HCT116 (cell line): ENCODE measurements at regions not wholly inside any gene's neighbourhood (a gene's known extent, or its start where the extent isn't known, plus 50 kb on each side); places are given as distances from the start of the nearest gene placed in this dataset.

Experiments used
- ATAC-seq: fragments of 200-7000 bp; cut with Tn5 transposase; 2 replicates; pipeline ENCODE4 v1.9.1; 2020; ENCODE audit warnings: mild to moderate bottlenecking, moderate library complexity
- BruUV-seq: library from RNA; stranded (reverse); fragments of 400-500 nt; replicated peaks from 2 replicates; lab custom pipeline; 2021; lab: Mats Ljungman, UMichigan
- CTCF ChIA-PET: fragments of 300-600 bp; sonication (Branson Sonifier 250); formaldehyde crosslinking; loops from one replicate; lab custom pipeline; 2021; ENCODE audit warnings: antibody characterized with exemption; lab: Charles Lee
- POLR2A ChIA-PET: fragments of 300-600, 350-600 bp; sonication (Branson Sonifier 250); formaldehyde crosslinking; loops from one replicate; lab custom pipeline; 2021; ENCODE audit warnings: antibody characterized with exemption; lab: Charles Lee
- RAD21 ChIA-PET, 2 experiments: fragments of 300-600 bp; sonication (Branson Sonifier 250); formaldehyde crosslinking; loops; one replicate each; lab custom pipeline; 2023; ENCODE audit warnings: low total read pairs in 2 of 2; ENCODE audit not compliant: uncharacterized antibody in 2 of 2, unreplicated experiment in 2 of 2, low non-redundant PET in 1 of 2; lab: Charles Lee
- DNase-seq: peaks from one replicate; pipeline ENCODE4 v3.0.0-alpha.2; 2010; ENCODE audit warnings: low read depth, low spot score
- H2AFZ ChIP-seq: fragments of 200-600 bp; shearing (Covaris generic), sonication (generic); 2 replicates; pipeline ENCODE4 v1.6.1; 2017; ENCODE audit warnings: low read depth, mixed run types, mixed read lengths, antibody characterized with exemption, low read length; ENCODE audit not compliant: poor library complexity, severe bottlenecking
- H3K27ac ChIP-seq: 2 replicates; pipeline ENCODE4 v1.5.1; 2012; ENCODE audit warnings: low read depth, low read length
- H3K27me3 ChIP-seq: fragments of 200-600 bp; sonication (generic); 2 replicates; pipeline ENCODE4 v1.6.1; 2016; ENCODE audit warnings: mixed run types, low read length, mixed read lengths; ENCODE audit not compliant: insufficient read depth
- H3K36me3 ChIP-seq, 2 experiments: fragments of 200-500 bp in 1 of 2; fragments of 200-600 bp in 1 of 2; sonication (Bioruptor generic) in 1 of 2; sonication (generic) in 1 of 2; 2 replicates each; pipeline versions ENCODE4 v1.5.1 to v1.6.1; 2014 to 2016; ENCODE audit warnings: low read length in 2 of 2, inconsistent platforms in 1 of 2, mixed read lengths in 1 of 2, mixed run types in 1 of 2; ENCODE audit not compliant: insufficient read depth in 2 of 2, control insufficient read depth in 1 of 2
- H3K4me1 ChIP-seq, 2 experiments: fragments of 200-600 bp in 1 of 2; sonication (generic) in 1 of 2; 2 replicates each; pipeline versions ENCODE4 v1.5.1 to v1.6.1; 2012 to 2017; ENCODE audit warnings: low read length in 2 of 2, inconsistent platforms in 1 of 2, mild to moderate bottlenecking in 1 of 2, mixed read lengths in 1 of 2, mixed run types in 1 of 2, moderate library complexity in 1 of 2; ENCODE audit not compliant: insufficient read depth in 2 of 2, control insufficient read depth in 1 of 2
- H3K4me2 ChIP-seq: fragments of 200-600 bp; sonication (generic); 2 replicates; pipeline ENCODE4 v1.6.1; 2017; ENCODE audit warnings: mixed run types, low read length, mixed read lengths
- H3K4me3 ChIP-seq, 2 experiments: fragments of 200-600 bp in 1 of 2; sonication (generic) in 1 of 2; replicated peaks in 1 of 2; 2 replicates each; pipeline ENCODE4 v1.5.1; 2011 to 2016; ENCODE audit warnings: low read length in 2 of 2, control low read depth in 1 of 2, low read depth in 1 of 2, mild to moderate bottlenecking in 1 of 2, mixed read lengths in 1 of 2, mixed run types in 1 of 2
- H3K79me2 ChIP-seq: fragments of 200-600 bp; sonication (generic); 2 replicates; pipeline ENCODE4 v1.6.1; 2017; ENCODE audit warnings: mild to moderate bottlenecking, mixed run types, low read length, moderate library complexity, mixed read lengths; ENCODE audit not compliant: insufficient read depth
- H3K9ac ChIP-seq: fragments of 200-600 bp; sonication (generic); 2 replicates; pipeline ENCODE4 v1.6.1; 2016; ENCODE audit warnings: low read length, mixed read lengths
- H3K9me2 ChIP-seq: fragments of 200-600 bp; sonication (generic), shearing (Covaris generic); 2 replicates; pipeline ENCODE4 v1.6.1; 2017; ENCODE audit warnings: mixed run types, mild to moderate bottlenecking, moderate library complexity; ENCODE audit not compliant: insufficient read depth
- H3K9me3 ChIP-seq, 2 experiments: fragments of 200-500 bp in 1 of 2; fragments of 200-600 bp in 1 of 2; sonication (Bioruptor generic) in 1 of 2; sonication (generic) in 1 of 2; 2 replicates each; pipeline ENCODE4 v1.6.1; 2014 to 2017; ENCODE audit warnings: low read length in 2 of 2, mixed read lengths in 2 of 2, inconsistent platforms in 1 of 2, low read depth in 1 of 2, mild to moderate bottlenecking in 1 of 2, mixed run types in 1 of 2, moderate library complexity in 1 of 2; ENCODE audit not compliant: control insufficient read depth in 1 of 2, insufficient read depth in 1 of 2
- H4K20me1 ChIP-seq: fragments of 200-600 bp; sonication (generic), shearing (Covaris generic); 2 replicates; pipeline ENCODE4 v1.6.1; 2017; ENCODE audit warnings: mixed run types, mild to moderate bottlenecking, moderate library complexity; ENCODE audit not compliant: insufficient read depth
- CBX3 ChIP-seq: IDR thresholded peaks from 2 replicates; pipeline ENCODE4 v1.6.1; 2012; ENCODE audit warnings: low read depth
- CEBPB ChIP-seq: IDR thresholded peaks from 2 replicates; pipeline ENCODE4 v1.6.1; 2012; ENCODE audit warnings: low read depth
- CTCF ChIP-seq, 3 experiments: fragments of 200-600 bp in 1 of 3; sonication (generic) in 1 of 3; IDR thresholded peaks in 2 of 3; conservative IDR thresholded peaks in 1 of 3; 2 replicates each; pipeline ENCODE4 v1.5.1; 2012 to 2017; ENCODE audit warnings: low read depth in 2 of 3, low read length in 2 of 3, antibody characterized with exemption in 1 of 3, borderline replicate concordance in 1 of 3, control low read depth in 1 of 3, mild to moderate bottlenecking in 1 of 3, mixed read lengths in 1 of 3, mixed run types in 1 of 3, moderate library complexity in 1 of 3; ENCODE audit not compliant: insufficient read depth in 1 of 3
- EGR1 ChIP-seq: IDR thresholded peaks from 2 replicates; pipeline ENCODE4 v1.6.1; 2012; ENCODE audit warnings: low read depth
- EZH2 ChIP-seq: fragments of 200-600 bp; sonication (generic); IDR thresholded peaks from 2 replicates; pipeline ENCODE4 v1.6.1; 2017; ENCODE audit warnings: antibody characterized with exemption, mixed run types
- FOSL1 ChIP-seq: IDR thresholded peaks from 2 replicates; pipeline ENCODE4 v1.6.1; 2012; ENCODE audit warnings: low read depth
- JUND ChIP-seq: IDR thresholded peaks from 2 replicates; pipeline ENCODE4 v1.6.1; 2012
- POLR2A ChIP-seq: IDR thresholded peaks from 2 replicates; pipeline ENCODE4 v1.7.0; 2011; ENCODE audit warnings: borderline replicate concordance; ENCODE audit not compliant: insufficient read depth, insufficient read length; ENCODE audit errors: extremely low read depth
- POLR2AphosphoS5 ChIP-seq: IDR thresholded peaks from 2 replicates; pipeline ENCODE4 v1.6.1; 2011; ENCODE audit warnings: mild to moderate bottlenecking, low read depth, low read length, moderate library complexity
- RAD21 ChIP-seq: IDR thresholded peaks from 2 replicates; pipeline ENCODE4 v1.6.1; 2012; ENCODE audit warnings: low read depth, mild to moderate bottlenecking
- REST ChIP-seq: IDR thresholded peaks from 2 replicates; pipeline ENCODE4 v1.6.1; 2012; ENCODE audit warnings: low read depth
- SP1 ChIP-seq: IDR thresholded peaks from 2 replicates; pipeline ENCODE4 v1.6.1; 2012; ENCODE audit warnings: low read depth
- SRF ChIP-seq: IDR thresholded peaks from 2 replicates; pipeline ENCODE4 v1.6.1; 2012; ENCODE audit warnings: low read depth
- ZFX ChIP-seq: fragments of 450-650 bp; IDR thresholded peaks from 2 replicates; pipeline ENCODE4 v1.6.1; 2017
- ZNF274 ChIP-seq: fragments of 200-500 bp; sonication (Bioruptor generic); IDR thresholded peaks from 2 replicates; pipeline ENCODE4 v1.6.1; 2014; ENCODE audit warnings: mild to moderate bottlenecking, low read depth, low read length, inconsistent platforms
- intact Hi-C: fragments of 100-400 bp; cut with micrococcal nuclease; formaldehyde crosslinking; loops from 2 replicates; pipeline ENCODE4 v1.10.0; 2022

GRCh38 chr3:87555290-87555689 is 278.9 kb upstream of the POU1F1 start (continued):
- no peak for TF ChIP-seq JUND
- no peak for TF ChIP-seq FOSL1
- no peak for TF ChIP-seq ZFX

- no peak overlapping the region for H2AFZ ChIP-seq
- ChIA-PET POLR2A (no interaction called here), RAD21 (no interaction called here), CTCF (no interaction called here)
- H3K79me2 ChIP-seq = no peaks in the 10 kb centered on the region
- intact Hi-C loops = no loop called here
- H3K36me3 ChIP-seq = no peaks in the 10 kb centered on the region
- ATAC-seq = no peak
- DNase-seq = no peak
- no peaks in the 10 kb centered on the region for H3K4me1 ChIP-seq
- TF ChIP-seq ZFX (no peak), POLR2AphosphoS5 (no peak), POLR2A (no peak), REST (no peak), FOSL1 (no peak), EZH2 (no peak), SP1 (no peak), CTCF (IDR thresholded peaks at IDR 0.05 in 2 of 3, conservative IDR thresholded peaks at IDR 0.05 in 1 of 3; ENCODE audit: borderline replicate concordance in 1 of 3, insufficient read depth in 1 of 3, low read depth in 2 of 3, low read length in 2 of 3) (no peak), SRF (no peak), EGR1 (no peak), CEBPB (no peak), RAD21 (no peak), CBX3 (no peak), JUND (no peak), ZNF274 (no peak)
- H3K9me3 ChIP-seq = no peaks in the 10 kb centered on the region
- H3K4me2 ChIP-seq = no peak overlapping the region
- no peak overlapping the region for H3K27ac ChIP-seq
- H3K4me3 ChIP-seq = no peak overlapping the region
- H3K9ac ChIP-seq = no peak overlapping the region
- H3K27me3 ChIP-seq = no peaks in the 10 kb centered on the region
- H3K9me2 ChIP-seq = no peaks in the 10 kb centered on the region
- H4K20me1 ChIP-seq = no peaks in the 10 kb centered on the region
- BruUV-seq = no TSS peak
Measured at GRCh38 chr3:87553058-87553457, 276.7 kb upstream of the POU1F1 start.
